HepG2 (cell line): ENCODE measurements at regions not wholly inside any gene's neighbourhood (a gene's known extent, or its start where the extent isn't known, plus 50 kb on each side); places are given as distances from the start of the nearest gene placed in this dataset.

Experiments used
- ATAC-seq: fragments of 200-7000 bp; cut with Tn5 transposase; 3 replicates; pipeline ENCODE4 v1.9.1; 2020; ENCODE audit warnings: mild to moderate bottlenecking, moderate library complexity
- BruUV-seq: library from RNA; stranded (reverse); fragments of 400-500 nt; replicated peaks from 2 replicates; lab custom pipeline; 2021; lab: Mats Ljungman, UMichigan
- CTCF ChIA-PET: fragments of 300-600 bp; formaldehyde crosslinking; extraction: SDS; loops from one replicate; lab custom pipeline; 2021; ENCODE audit warnings: low total read pairs, inconsistent platforms, low intra/inter-chr PET ratio; lab: Yijun Ruan, JAX
- POLR2A ChIA-PET: fragments of 350-600 bp; sonication (Branson Sonifier 250); formaldehyde crosslinking; loops from one replicate; lab custom pipeline; 2020; ENCODE audit warnings: antibody characterized with exemption, inconsistent platforms; lab: Yijun Ruan, JAX
- DNase-seq: peaks from one replicate; pipeline ENCODE4 v3.0.0-alpha.2; 2015; ENCODE audit warnings: low spot score
- FAIRE-seq: peaks from 3 replicates; lab custom pipeline; 2011; peaks lifted over from hg19 to GRCh38; lab: Jason Lieb, UNC
- H2AFZ ChIP-seq: one replicate; pipeline ENCODE4 v1.6.1; 2011; ENCODE audit warnings: low read length, inconsistent platforms
- H3K27ac ChIP-seq: fragments of 300-600 bp; 3 replicates; pipeline ENCODE4 v1.8.0; 2011; ENCODE audit warnings: mixed run types, mild to moderate bottlenecking, mixed read lengths, low read length, inconsistent platforms; ENCODE audit not compliant: insufficient read depth; ENCODE audit errors: extremely low read length
- H3K27me3 ChIP-seq, 2 experiments: fragments of 200-600 bp in 1 of 2; 2 replicates in 1 of 2; 3 replicates in 1 of 2; pipeline versions ENCODE4 v1.6.0 to v1.8.0; 2011; ENCODE audit warnings: low read length in 2 of 2, mild to moderate bottlenecking in 2 of 2, moderate library complexity in 2 of 2, inconsistent platforms in 1 of 2; ENCODE audit not compliant: insufficient read depth in 2 of 2, control insufficient read depth in 1 of 2
- H3K36me3 ChIP-seq, 2 experiments: fragments of 200-600 bp in 1 of 2; replicated peaks in 1 of 2; 2 replicates in 1 of 2; 3 replicates in 1 of 2; pipeline versions ENCODE4 v1.5.1 to v1.8.0; 2011; ENCODE audit warnings: low read length in 2 of 2, inconsistent platforms in 1 of 2; ENCODE audit not compliant: insufficient read depth in 2 of 2, control insufficient read depth in 1 of 2
- H3K4me1 ChIP-seq: 2 replicates; pipeline ENCODE4 v1.5.1; 2012; ENCODE audit warnings: low read length, inconsistent platforms; ENCODE audit not compliant: insufficient read depth
- H3K4me2 ChIP-seq: 2 replicates; pipeline ENCODE4 v1.6.0; 2011; ENCODE audit warnings: low read depth, low read length, inconsistent platforms
- H3K4me3 ChIP-seq, 3 experiments: fragments of 200-600 bp in 1 of 3; sonication (generic), shearing (Covaris generic) in 1 of 3; replicated peaks in 1 of 3; 2 replicates each; pipeline ENCODE4 v1.5.1; 2011 to 2016; ENCODE audit warnings: low read length in 3 of 3, inconsistent platforms in 2 of 3, low read depth in 2 of 3, mild to moderate bottlenecking in 2 of 3, control low read depth in 1 of 3, mixed read lengths in 1 of 3; ENCODE audit not compliant: insufficient read depth in 1 of 3
- H3K79me2 ChIP-seq: one replicate; pipeline ENCODE4 v1.6.1; 2011; ENCODE audit warnings: low read length, inconsistent platforms; ENCODE audit not compliant: insufficient read depth
- H3K9ac ChIP-seq: 2 replicates; pipeline ENCODE4 v1.6.0; 2011; ENCODE audit warnings: mild to moderate bottlenecking, low read depth, low read length, inconsistent platforms; ENCODE audit not compliant: insufficient read depth
- H3K9me3 ChIP-seq: 2 replicates; pipeline ENCODE4 v1.5.1; 2012; ENCODE audit warnings: mild to moderate bottlenecking, low read length
- H4K20me1 ChIP-seq: 2 replicates; pipeline ENCODE4 v1.6.0; 2011; ENCODE audit warnings: inconsistent platforms, mild to moderate bottlenecking, low read length, moderate library complexity; ENCODE audit not compliant: insufficient read depth
- HDAC6 ChIP-seq: fragments of 200-600 bp; sonication (generic); IDR thresholded peaks from 2 replicates; pipeline ENCODE4 v1.7.0; 2017; ENCODE audit warnings: mild to moderate bottlenecking, antibody characterized with exemption, low read length, low read depth
- MED8 ChIP-seq: sonication (generic); formaldehyde crosslinking; IDR thresholded peaks from 2 replicates; pipeline ENCODE4 v1.8.1; 2023; ENCODE audit warnings: mild to moderate bottlenecking, missing genetic modification reagents; ENCODE audit not compliant: insufficient replicate concordance
- NAIF1 ChIP-seq: sonication (generic); formaldehyde crosslinking; IDR thresholded peaks from 2 replicates; pipeline ENCODE4 v1.5.0; 2020; ENCODE audit warnings: mild to moderate bottlenecking, missing genetic modification reagents, borderline replicate concordance
- RFXAP ChIP-seq: sonication (generic); formaldehyde crosslinking; IDR thresholded peaks from 2 replicates; pipeline ENCODE4 v1.4.0; 2020; ENCODE audit warnings: missing genetic modification reagents, borderline replicate concordance
- SIN3A ChIP-seq: IDR thresholded peaks from 2 replicates; pipeline ENCODE4 v1.6.1; 2011; ENCODE audit warnings: low read depth, mild to moderate bottlenecking, control low read depth, low read length, borderline replicate concordance
- ZMYM3 ChIP-seq: sonication (generic); formaldehyde crosslinking; IDR thresholded peaks from 2 replicates; pipeline ENCODE4 v1.5.1; 2020; ENCODE audit warnings: mild to moderate bottlenecking, missing genetic modification reagents
- WGBS: methylation state at CpG from one replicate; pipeline ENCODE4 v1.1.6; 2017; ENCODE audit warnings: low lambda C conversion rate; 5-methylcytosine and 5-hydroxymethylcytosine counted together
- in situ Hi-C: cut with HindIII; loops from 2 replicates; pipeline ENCODE4 v1.10.0; 2017; ENCODE audit warnings: low pct_unique_long_range_greater_than_20kb; ENCODE audit not compliant: extremely low pct_ligation_motif_present
- intact Hi-C: fragments of 100-400 bp; cut with micrococcal nuclease; formaldehyde crosslinking; loops from one replicate; pipeline ENCODE4 v1.10.0; 2022; ENCODE audit not compliant: unreplicated experiment

- in situ Hi-C loops (no loop called here), intact Hi-C loops (no loop called here)
- DNase-seq (no peak), FAIRE-seq (no peak), ATAC-seq (no peak)
- Histone ChIP-seq H3K4me1 (peaks cover 20% of the 10 kb centered on the region), H2AFZ (no peak overlapping the region), H3K27me3 (peaks cover 2 to 5% of the 10 kb centered on the region in 2 experiments; a peak in 3 of 5 replicates), H3K36me3 (no peaks in the 10 kb centered on the region), H3K9me3 (no peaks in the 10 kb centered on the region), H3K9ac (no peak overlapping the region), H4K20me1 (no peaks in the 10 kb centered on the region), H3K4me3 (no peak overlapping the region), H3K27ac (no peak overlapping the region), H3K4me2 (no peak overlapping the region), H3K79me2 (no peaks in the 10 kb centered on the region)
- ChIA-PET CTCF (no interaction called here), POLR2A (no interaction called here)
- no peak for TF ChIP-seq SIN3A
- no peak for TF ChIP-seq RFXAP (CRISPR knock-in tag)
- no peak for TF ChIP-seq HDAC6
- no TSS peak for BruUV-seq
These were observed 77.5 kb upstream of the EEPD1 start for GRCh38 chr7:36075561-36075960.

- peaks cover 20% of the 10 kb centered on the region for H3K4me1 ChIP-seq
- H3K9ac ChIP-seq: no peak overlapping the region
- H4K20me1 ChIP-seq: no peaks in the 10 kb centered on the region
- ATAC-seq (no peak), FAIRE-seq (no peak), DNase-seq (no peak)
- H3K4me3 ChIP-seq: no peak overlapping the region
- H3K36me3 ChIP-seq: no peaks in the 10 kb centered on the region
- no peak overlapping the region for H2AFZ ChIP-seq
- no peaks in the 10 kb centered on the region for H3K79me2 ChIP-seq
- no peaks in the 10 kb centered on the region for H3K9me3 ChIP-seq
- 70% methylated on average over 5 of the region's 5 CpGs for WGBS
- no TSS peak for BruUV-seq
- TF ChIP-seq ZMYM3 (CRISPR knock-in tag) (no peak), NAIF1 (CRISPR knock-in tag) (no peak), MED8 (CRISPR knock-in tag) (no peak)
- POLR2A ChIA-PET: no interaction called here
- intact Hi-C loops (no loop called here), in situ Hi-C loops (no loop called here)
- peaks cover 0 to 5% of the 10 kb centered on the region in 2 experiments; a peak in 3 of 5 replicates for H3K27me3 ChIP-seq
- no peak overlapping the region for H3K4me2 ChIP-seq
- H3K27ac ChIP-seq: no peak overlapping the region
- CTCF ChIA-PET: no interaction called here
These were observed 77.0 kb upstream of the EEPD1 start for GRCh38 chr7:36076074-36076473.
